K562 (cell line): ENCODE measurements at regions not wholly inside any gene's neighbourhood (a gene's known extent, or its start where the extent isn't known, plus 50 kb on each side); places are given as distances from the start of the nearest gene placed in this dataset.

Experiments used
- ATAC-seq: fragments of 200-7000 bp; cut with Tn5 transposase; 3 replicates; pipeline ENCODE4 v1.9.1; 2020; ENCODE audit warnings: moderate library complexity
- BruUV-seq: library from RNA; stranded (reverse); fragments of 400-500 nt; replicated peaks from 2 replicates; lab custom pipeline; 2021; lab: Mats Ljungman, UMichigan
- CTCF ChIA-PET: fragments of 300-600 bp; formaldehyde crosslinking; extraction: SDS; loops from one replicate; lab custom pipeline; 2021; ENCODE audit warnings: low intra/inter-chr PET ratio; lab: Yijun Ruan, JAX
- POLR2A ChIA-PET: fragments of 300-600, 350-650 bp; sonication (Branson Sonifier 250); formaldehyde crosslinking; extraction: SDS; loops from one replicate; lab custom pipeline; 2021; ENCODE audit warnings: antibody characterized with exemption, inconsistent platforms; lab: Yijun Ruan, JAX
- DNase-seq, 4 experiments: peaks; one replicate each; pipeline versions ENCODE4 v3.0.0 to v3.0.0-alpha.2; 2011 to 2018; ENCODE audit warnings: low spot score in 3 of 4, mixed read lengths in 3 of 4; ENCODE audit errors: extremely low read depth in 1 of 4
- FAIRE-seq: peaks from 2 replicates; lab custom pipeline; 2011; peaks lifted over from hg19 to GRCh38; lab: Jason Lieb, UNC
- H2AFZ ChIP-seq: 2 replicates; pipeline ENCODE4 v1.6.0; 2011; ENCODE audit warnings: low read depth, low read length, control low read depth, inconsistent platforms
- H3K27ac ChIP-seq: fragments of 200-600 bp; 3 replicates; pipeline ENCODE4 v1.8.0; 2011; ENCODE audit warnings: low read depth, mild to moderate bottlenecking, control low read depth, inconsistent platforms, low read length, moderate library complexity, mixed read lengths; ENCODE audit errors: extremely low read depth
- H3K27me3 ChIP-seq, 2 experiments: fragments of 300-600 bp in 1 of 2; 2 replicates in 1 of 2; 3 replicates in 1 of 2; pipeline versions ENCODE4 v1.6.0 to v1.8.0; 2011; ENCODE audit warnings: inconsistent platforms in 2 of 2, low read length in 2 of 2, mild to moderate bottlenecking in 1 of 2, mixed read lengths in 1 of 2, moderate library complexity in 1 of 2; ENCODE audit not compliant: control insufficient read depth in 2 of 2, insufficient read depth in 2 of 2
- H3K36me3 ChIP-seq: fragments of 300-600 bp; 3 replicates; pipeline ENCODE4 v1.8.0; 2011; ENCODE audit warnings: mild to moderate bottlenecking, low read length, inconsistent platforms; ENCODE audit not compliant: control insufficient read depth, insufficient read depth
- H3K4me1 ChIP-seq, 2 experiments: fragments of 200-600 bp in 1 of 2; replicated peaks in 1 of 2; 2 replicates in 1 of 2; 3 replicates in 1 of 2; pipeline versions ENCODE4 v1.5.1 to v1.8.0; 2011; ENCODE audit warnings: inconsistent platforms in 2 of 2, low read length in 2 of 2, mild to moderate bottlenecking in 1 of 2, mixed read lengths in 1 of 2, moderate library complexity in 1 of 2; ENCODE audit not compliant: control insufficient read depth in 2 of 2, insufficient read depth in 2 of 2
- H3K4me2 ChIP-seq: 2 replicates; pipeline ENCODE4 v1.6.1; 2011; ENCODE audit warnings: low read length, control low read depth, inconsistent platforms, mixed read lengths; ENCODE audit not compliant: insufficient read depth
- H3K4me3 ChIP-seq: fragments of 200-600 bp; sonication (generic), shearing (Covaris generic); 2 replicates; pipeline ENCODE4 v1.5.1; 2016; ENCODE audit warnings: control low read depth, inconsistent platforms
- H3K79me2 ChIP-seq: fragments of 200-600 bp; 3 replicates; pipeline ENCODE4 v1.8.0; 2011; ENCODE audit warnings: low read length, inconsistent platforms; ENCODE audit not compliant: control insufficient read depth, insufficient read depth
- H3K9ac ChIP-seq, 2 experiments: 2 replicates each; pipeline versions ENCODE4 v1.6.0 to v1.6.1; 2011; ENCODE audit warnings: low read depth in 2 of 2, low read length in 2 of 2, control low read depth in 1 of 2, inconsistent platforms in 1 of 2, mild to moderate bottlenecking in 1 of 2, mixed read lengths in 1 of 2; ENCODE audit not compliant: insufficient read depth in 1 of 2
- H3K9me1 ChIP-seq: one replicate; pipeline ENCODE4 v1.6.0; 2011; ENCODE audit warnings: inconsistent platforms, mild to moderate bottlenecking, low read length, moderate library complexity; ENCODE audit not compliant: control insufficient read depth, insufficient read depth
- H3K9me3 ChIP-seq: replicated peaks from 2 replicates; pipeline ENCODE4 v1.5.1; 2011; ENCODE audit warnings: low read depth, low read length, inconsistent platforms; ENCODE audit not compliant: control insufficient read depth, insufficient read depth
- H4K20me1 ChIP-seq: replicated peaks from 2 replicates; pipeline ENCODE4 v1.6.1; 2011; ENCODE audit warnings: low read length, inconsistent platforms, mixed read lengths; ENCODE audit not compliant: control insufficient read depth, insufficient read depth
- CBX8 ChIP-seq: fragments of 200-600 bp; sonication (generic); IDR thresholded peaks from 2 replicates; pipeline ENCODE4 v1.6.1; 2012; ENCODE audit warnings: borderline replicate concordance, mixed run types, low read depth, mild to moderate bottlenecking, moderate library complexity, mixed read lengths, low read length, control low read depth, inconsistent platforms; ENCODE audit not compliant: poor library complexity, severe bottlenecking; ENCODE audit errors: extremely low read depth
- NUFIP1 ChIP-seq: fragments of 450-650 bp; IDR thresholded peaks from 2 replicates; pipeline ENCODE4 v1.6.1; 2018; ENCODE audit not compliant: partially characterized antibody
- STAG1 ChIP-seq: sonication (generic); formaldehyde crosslinking; IDR thresholded peaks from 2 replicates; pipeline ENCODE4 v1.5.0; 2020; ENCODE audit warnings: missing genetic modification reagents, borderline replicate concordance
- ZNF140 ChIP-seq: fragments of 250-450 bp; sonication (Bioruptor Pico); IDR thresholded peaks from 2 replicates; pipeline ENCODE4 v1.8.0; 2021; ENCODE audit warnings: moderate library complexity, mild to moderate bottlenecking, inconsistent platforms
- WGBS: fragments of 100-300 bp; shearing (Covaris generic); methylation state at CpG from one replicate; pipeline ENCODE4 v1.1.6; 2016; ENCODE audit warnings: low coverage, mixed read lengths; ENCODE audit not compliant: insufficient coverage; ENCODE audit errors: missing lambda C conversion rate; 5-methylcytosine and 5-hydroxymethylcytosine counted together
- in situ Hi-C: fragments of 300-500 bp; cut with MboI; formaldehyde crosslinking; loops from 4 replicates; pipeline ENCODE4 v1.15.0; 2018; ENCODE audit warnings: inconsistent platforms, mixed read lengths
- intact Hi-C: fragments of 100-400 bp; cut with micrococcal nuclease; formaldehyde crosslinking; loops from 2 replicates; pipeline ENCODE4 v1.14.2; 2022
- TF ChIP-seq, protein P1 (sequence below): fragments of 250-450 bp; sonication (Bioruptor Pico); IDR thresholded peaks from 2 replicates; pipeline ENCODE4 v1.5.0; 2021; ENCODE audit warnings: mild to moderate bottlenecking, borderline replicate concordance
- TF ChIP-seq, protein P2 (sequence below): fragments of 450-650 bp; formaldehyde crosslinking; conservative IDR thresholded peaks from 2 replicates; pipeline ENCODE4 v1.4.0; 2022; ENCODE audit warnings: mild to moderate bottlenecking, missing genetic modification characterization
- TF ChIP-seq, protein P3 (sequence below): fragments of 450-650 bp; IDR thresholded peaks from 2 replicates; pipeline ENCODE4 v1.6.1; 2017; ENCODE audit warnings: antibody characterized with exemption
- TF ChIP-seq, protein P4 (sequence below), 2 experiments: fragments of 450-650 bp in 1 of 2; sonication (generic) in 1 of 2; formaldehyde crosslinking; conservative IDR thresholded peaks; 2 replicates each; pipeline versions ENCODE4 v1.4.0 to v1.8.1; 2020 to 2022; ENCODE audit warnings: mild to moderate bottlenecking in 1 of 2, missing genetic modification reagents in 1 of 2
- TF ChIP-seq, protein P5 (sequence below): fragments of 250-450 bp; sonication (Bioruptor Pico); IDR thresholded peaks from 2 replicates; pipeline ENCODE4 v1.4.0; 2020; ENCODE audit warnings: mild to moderate bottlenecking, moderate library complexity

DNA sequence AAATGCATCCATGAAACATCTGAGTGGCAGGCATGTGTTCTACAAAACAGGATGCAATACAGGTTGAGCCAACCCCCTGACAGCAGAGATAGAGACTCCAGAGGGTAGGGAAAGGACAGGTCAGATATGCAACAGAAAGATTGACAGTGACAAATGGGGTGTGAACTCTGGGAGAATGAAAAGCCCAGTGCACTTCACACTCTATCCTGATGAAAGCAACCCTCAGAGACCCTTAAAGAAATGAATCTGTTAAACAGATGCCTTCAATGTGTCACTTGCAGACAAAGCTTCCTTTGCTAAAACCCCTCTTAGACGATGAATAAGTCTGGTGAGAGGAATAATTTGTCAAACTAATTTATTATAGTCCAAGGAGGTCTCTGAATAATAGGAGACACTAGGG is 89.9 kb downstream of the RFPL4B start:
- WGBS: 0% methylated on average over 1 of the region's 1 CpG
- BruUV-seq: no TSS peak
- intact Hi-C loops (loop anchor here (1.0 kb wide), 1 partner anchor 21 kb away; no protein-coding TSS in a partner anchor), in situ Hi-C loops (no loop called here)
- ChIA-PET CTCF (no interaction called here), POLR2A (no interaction called here)
- Histone ChIP-seq H3K9me3 (no peaks in the 10 kb centered on the region), H2AFZ (no peak overlapping the region), H3K79me2 (no peaks in the 10 kb centered on the region), H4K20me1 (no peaks in the 10 kb centered on the region), H3K36me3 (no peaks in the 10 kb centered on the region), H3K4me3 (no peak overlapping the region), H3K27me3 (no peaks in the 10 kb centered on the region), H3K27ac (no peak overlapping the region), H3K9ac (no peak overlapping the region), H3K9me1 (no peaks in the 10 kb centered on the region), H3K4me2 (no peak overlapping the region), H3K4me1 (no peaks in the 10 kb centered on the region)
- ATAC-seq (no peak), DNase-seq (no peak), FAIRE-seq (no peak)
- TF ChIP-seq, protein P1, sequence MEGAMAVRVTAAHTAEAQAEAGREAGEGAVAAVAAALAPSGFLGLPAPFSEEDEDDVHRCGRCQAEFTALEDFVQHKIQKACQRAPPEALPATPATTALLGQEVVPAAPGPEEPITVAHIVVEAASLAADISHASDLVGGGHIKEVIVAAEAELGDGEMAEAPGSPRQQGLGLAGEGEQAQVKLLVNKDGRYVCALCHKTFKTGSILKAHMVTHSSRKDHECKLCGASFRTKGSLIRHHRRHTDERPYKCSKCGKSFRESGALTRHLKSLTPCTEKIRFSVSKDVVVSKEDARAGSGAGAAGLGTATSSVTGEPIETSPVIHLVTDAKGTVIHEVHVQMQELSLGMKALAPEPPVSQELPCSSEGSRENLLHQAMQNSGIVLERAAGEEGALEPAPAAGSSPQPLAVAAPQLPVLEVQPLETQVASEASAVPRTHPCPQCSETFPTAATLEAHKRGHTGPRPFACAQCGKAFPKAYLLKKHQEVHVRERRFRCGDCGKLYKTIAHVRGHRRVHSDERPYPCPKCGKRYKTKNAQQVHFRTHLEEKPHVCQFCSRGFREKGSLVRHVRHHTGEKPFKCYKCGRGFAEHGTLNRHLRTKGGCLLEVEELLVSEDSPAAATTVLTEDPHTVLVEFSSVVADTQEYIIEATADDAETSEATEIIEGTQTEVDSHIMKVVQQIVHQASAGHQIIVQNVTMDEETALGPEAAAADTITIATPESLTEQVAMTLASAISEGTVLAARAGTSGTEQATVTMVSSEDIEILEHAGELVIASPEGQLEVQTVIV (CRISPR knock-in tag): no peak
- TF ChIP-seq, protein P2, sequence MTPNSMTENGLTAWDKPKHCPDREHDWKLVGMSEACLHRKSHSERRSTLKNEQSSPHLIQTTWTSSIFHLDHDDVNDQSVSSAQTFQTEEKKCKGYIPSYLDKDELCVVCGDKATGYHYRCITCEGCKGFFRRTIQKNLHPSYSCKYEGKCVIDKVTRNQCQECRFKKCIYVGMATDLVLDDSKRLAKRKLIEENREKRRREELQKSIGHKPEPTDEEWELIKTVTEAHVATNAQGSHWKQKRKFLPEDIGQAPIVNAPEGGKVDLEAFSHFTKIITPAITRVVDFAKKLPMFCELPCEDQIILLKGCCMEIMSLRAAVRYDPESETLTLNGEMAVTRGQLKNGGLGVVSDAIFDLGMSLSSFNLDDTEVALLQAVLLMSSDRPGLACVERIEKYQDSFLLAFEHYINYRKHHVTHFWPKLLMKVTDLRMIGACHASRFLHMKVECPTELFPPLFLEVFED: no peak
- TF ChIP-seq NUFIP1 (no peak), STAG1 (CRISPR knock-in tag) (no peak), CBX8 (no peak), ZNF140 (CRISPR knock-in tag) (no peak)
- TF ChIP-seq, protein P3, sequence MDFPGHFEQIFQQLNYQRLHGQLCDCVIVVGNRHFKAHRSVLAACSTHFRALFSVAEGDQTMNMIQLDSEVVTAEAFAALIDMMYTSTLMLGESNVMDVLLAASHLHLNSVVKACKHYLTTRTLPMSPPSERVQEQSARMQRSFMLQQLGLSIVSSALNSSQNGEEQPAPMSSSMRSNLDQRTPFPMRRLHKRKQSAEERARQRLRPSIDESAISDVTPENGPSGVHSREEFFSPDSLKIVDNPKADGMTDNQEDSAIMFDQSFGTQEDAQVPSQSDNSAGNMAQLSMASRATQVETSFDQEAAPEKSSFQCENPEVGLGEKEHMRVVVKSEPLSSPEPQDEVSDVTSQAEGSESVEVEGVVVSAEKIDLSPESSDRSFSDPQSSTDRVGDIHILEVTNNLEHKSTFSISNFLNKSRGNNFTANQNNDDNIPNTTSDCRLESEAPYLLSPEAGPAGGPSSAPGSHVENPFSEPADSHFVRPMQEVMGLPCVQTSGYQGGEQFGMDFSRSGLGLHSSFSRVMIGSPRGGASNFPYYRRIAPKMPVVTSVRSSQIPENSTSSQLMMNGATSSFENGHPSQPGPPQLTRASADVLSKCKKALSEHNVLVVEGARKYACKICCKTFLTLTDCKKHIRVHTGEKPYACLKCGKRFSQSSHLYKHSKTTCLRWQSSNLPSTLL: no peak
- TF ChIP-seq, protein P4, sequence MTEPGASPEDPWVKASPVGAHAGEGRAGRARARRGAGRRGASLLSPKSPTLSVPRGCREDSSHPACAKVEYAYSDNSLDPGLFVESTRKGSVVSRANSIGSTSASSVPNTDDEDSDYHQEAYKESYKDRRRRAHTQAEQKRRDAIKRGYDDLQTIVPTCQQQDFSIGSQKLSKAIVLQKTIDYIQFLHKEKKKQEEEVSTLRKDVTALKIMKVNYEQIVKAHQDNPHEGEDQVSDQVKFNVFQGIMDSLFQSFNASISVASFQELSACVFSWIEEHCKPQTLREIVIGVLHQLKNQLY (CRISPR knock-in tag; conservative IDR thresholded peaks at IDR 0.05): no peak
- TF ChIP-seq, protein P5, sequence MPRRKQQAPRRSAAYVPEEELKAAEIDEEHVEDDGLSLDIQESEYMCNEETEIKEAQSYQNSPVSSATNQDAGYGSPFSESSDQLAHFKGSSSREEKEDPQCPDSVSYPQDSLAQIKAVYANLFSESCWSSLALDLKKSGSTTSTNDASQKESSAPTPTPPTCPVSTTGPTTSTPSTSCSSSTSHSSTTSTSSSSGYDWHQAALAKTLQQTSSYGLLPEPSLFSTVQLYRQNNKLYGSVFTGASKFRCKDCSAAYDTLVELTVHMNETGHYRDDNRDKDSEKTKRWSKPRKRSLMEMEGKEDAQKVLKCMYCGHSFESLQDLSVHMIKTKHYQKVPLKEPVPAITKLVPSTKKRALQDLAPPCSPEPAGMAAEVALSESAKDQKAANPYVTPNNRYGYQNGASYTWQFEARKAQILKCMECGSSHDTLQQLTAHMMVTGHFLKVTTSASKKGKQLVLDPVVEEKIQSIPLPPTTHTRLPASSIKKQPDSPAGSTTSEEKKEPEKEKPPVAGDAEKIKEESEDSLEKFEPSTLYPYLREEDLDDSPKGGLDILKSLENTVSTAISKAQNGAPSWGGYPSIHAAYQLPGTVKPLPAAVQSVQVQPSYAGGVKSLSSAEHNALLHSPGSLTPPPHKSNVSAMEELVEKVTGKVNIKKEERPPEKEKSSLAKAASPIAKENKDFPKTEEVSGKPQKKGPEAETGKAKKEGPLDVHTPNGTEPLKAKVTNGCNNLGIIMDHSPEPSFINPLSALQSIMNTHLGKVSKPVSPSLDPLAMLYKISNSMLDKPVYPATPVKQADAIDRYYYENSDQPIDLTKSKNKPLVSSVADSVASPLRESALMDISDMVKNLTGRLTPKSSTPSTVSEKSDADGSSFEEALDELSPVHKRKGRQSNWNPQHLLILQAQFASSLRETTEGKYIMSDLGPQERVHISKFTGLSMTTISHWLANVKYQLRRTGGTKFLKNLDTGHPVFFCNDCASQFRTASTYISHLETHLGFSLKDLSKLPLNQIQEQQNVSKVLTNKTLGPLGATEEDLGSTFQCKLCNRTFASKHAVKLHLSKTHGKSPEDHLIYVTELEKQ (CRISPR knock-in tag): no peak
